Left cardiac atrium (tissue), 4 donors: ENCODE measurements at regions not wholly inside any gene's neighbourhood (a gene's known extent, or its start where the extent isn't known, plus 50 kb on each side); places are given as distances from the start of the nearest gene placed in this dataset.
A peak's percentile ranks its signal among the peaks of the same experiment; 100 is the strongest.

Experiments used
- ATAC-seq, 2 donors: fragments of 200-7000 bp; cut with Tn5 transposase; one replicate each; pipeline ENCODE4 v1.9.1; 2020; ENCODE audit warnings: mild to moderate bottlenecking in 2 of 2, moderate library complexity in 2 of 2
- DNase-seq: peaks from one replicate; pipeline ENCODE4 v3.0.0-alpha.2; 2020
- intact Hi-C, 2 donors: fragments of 100-400 bp; cut with DNase I; formaldehyde crosslinking; loops; one replicate each; pipeline versions ENCODE4 v1.14.1 to v1.15.1; 2022 to 2023
- donor health status: DM: no; HTN: yes; CAD: no.
- donor health status: DM: no; HTN: yes; CAD: no; lungs with severe emphysema.
- donor health status: DM: yes; HTN: yes; CAD: no.
- donor health status: Dilated cardiomyopathy.

DNA sequence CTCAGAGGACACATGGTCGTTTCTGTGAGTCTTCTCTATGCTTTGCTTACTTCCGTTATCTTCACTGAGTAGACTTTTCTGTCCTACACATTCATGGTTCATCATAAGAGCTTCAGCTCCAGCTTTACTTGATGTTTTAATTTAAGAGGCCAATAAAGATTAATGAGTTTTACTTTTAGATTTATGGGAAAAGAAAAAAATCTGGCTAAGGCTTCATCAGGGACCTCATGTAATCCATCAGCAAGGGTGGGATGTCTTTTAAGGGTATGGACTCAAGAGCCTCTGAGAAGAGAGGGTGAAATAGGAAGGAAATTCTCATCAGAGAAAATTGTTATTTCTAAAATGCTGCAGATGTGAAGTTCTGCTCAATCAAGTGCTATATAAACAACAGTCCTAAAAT is 963.0 kb upstream of the RAG2 start:
- DNase-seq, result no peak
- ATAC-seq, result no peak
- intact Hi-C loops, result no loop called here

- ATAC-seq (no peak), DNase-seq (no peak)
- intact Hi-C loops, result no loop called here
Measured at GRCh38 chr11:37560346-37560745, 962.3 kb upstream of the RAG2 start.

GRCh38 chr11:37558619-37559210 is 960.7 kb upstream of the RAG2 start:
- intact Hi-C loops, result no loop called here

DNA sequence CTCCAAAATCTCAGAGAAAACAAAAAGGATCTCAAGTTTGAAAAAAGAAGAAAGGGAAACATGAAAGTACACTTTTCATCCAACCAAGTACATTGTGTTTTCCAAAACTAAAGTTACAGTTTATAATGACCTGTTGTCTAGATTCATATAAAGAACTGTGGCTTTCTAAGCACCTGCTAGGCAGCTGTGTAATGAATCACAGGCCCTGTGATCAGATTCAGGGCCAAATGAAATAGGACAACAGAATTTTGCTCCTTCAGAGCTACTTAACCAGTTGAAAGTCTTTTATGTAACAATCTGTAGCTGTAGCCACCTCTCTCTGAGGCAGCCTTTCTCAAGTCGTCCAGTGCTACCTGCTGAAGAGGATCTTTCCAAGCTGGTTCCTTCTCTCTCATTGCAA is 960.0 kb upstream of the RAG2 start:
- DNase-seq, result no peak
- intact Hi-C loops, result no loop called here
- no peak for ATAC-seq

More at GRCh38 chr11:37558619-37559210, 960.7 kb upstream of the RAG2 start:
- peak in 1 of 2 donors; percentile 35 for ATAC-seq
- DNase-seq, result no peak

DNA sequence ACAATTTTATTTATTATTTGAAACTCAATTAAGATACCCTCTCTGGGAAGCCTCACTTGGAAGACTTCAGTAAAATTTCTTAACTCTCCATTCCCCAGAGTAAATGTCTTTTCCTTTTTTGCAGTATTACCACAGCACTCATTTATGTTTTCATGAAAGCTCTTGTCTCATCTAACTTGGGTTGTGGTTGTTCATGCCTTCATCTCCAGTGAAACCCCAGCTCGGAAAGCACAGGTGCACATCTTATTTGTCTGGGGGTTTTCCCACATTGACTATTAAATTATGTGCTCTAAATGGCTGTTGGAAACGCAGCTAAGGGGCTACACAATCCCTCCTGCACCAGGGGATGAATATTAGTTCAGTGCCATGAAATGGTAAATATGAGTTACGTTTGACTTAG is 954.2 kb upstream of the RAG2 start:
- no peak for ATAC-seq
- intact Hi-C loops, result no loop called here
- no peak for DNase-seq

DNA sequence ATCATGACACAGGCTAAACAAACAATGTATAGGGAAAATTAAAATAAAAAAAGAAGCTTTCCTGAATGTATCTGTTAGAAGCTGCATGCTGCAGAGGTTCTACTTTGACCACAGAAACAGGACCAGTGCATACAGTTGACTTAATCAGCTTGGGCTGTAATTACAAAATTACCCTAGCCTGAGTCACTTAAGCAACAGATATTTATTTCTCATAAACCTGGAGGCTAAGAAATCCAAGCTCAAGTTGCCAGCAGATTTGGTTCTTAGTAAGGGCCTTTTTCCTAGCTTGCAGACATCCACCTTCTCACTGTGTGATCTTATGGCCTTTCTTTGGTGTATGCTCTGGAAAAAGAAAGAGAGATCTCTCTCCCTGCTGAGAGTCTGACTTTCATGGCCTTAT is 946.5 kb upstream of the RAG2 start:
- ATAC-seq, result no peak
- intact Hi-C loops, result no loop called here
- DNase-seq, result no peak

DNA sequence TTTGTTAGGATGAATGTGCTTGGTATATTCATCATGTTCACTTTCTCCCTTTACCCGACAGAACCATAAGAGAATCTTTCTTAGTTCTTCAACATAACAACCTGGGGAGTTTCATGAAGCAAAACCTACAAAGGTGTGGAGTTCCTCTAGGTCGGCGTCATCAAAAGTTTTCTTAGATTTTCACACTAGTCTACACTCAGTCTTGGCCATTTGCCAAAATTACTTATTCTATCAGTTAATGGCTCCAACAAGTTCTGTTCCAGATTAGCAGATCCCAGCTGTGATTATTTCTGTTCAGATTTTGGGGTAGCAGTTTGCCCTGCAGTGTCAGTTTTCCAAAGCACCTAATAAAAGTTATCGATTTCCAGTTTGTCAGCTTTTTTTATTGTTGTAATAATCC is 935.8 kb upstream of the RAG2 start:
- ATAC-seq, result no peak
- no peak for DNase-seq
- intact Hi-C loops, result no loop called here

DNA sequence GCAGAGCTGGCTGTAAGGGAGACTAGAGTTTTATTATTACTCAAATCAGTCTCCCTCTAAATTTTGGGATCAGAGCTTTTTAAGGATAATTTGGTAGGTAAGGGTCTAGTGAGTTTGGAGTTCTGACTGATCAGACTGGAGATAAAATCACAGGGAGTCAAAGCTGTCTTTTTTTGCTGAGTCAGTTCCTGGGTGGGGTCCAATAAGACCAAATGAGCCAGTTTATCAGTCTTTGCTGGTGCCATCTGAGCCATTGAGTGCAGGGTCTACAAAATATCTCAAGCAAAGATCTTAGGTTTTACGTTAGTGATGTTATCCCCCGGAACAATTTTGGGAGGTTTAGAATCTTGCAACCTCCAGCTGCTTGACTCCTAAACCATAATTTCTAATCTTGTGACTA is 935.1 kb upstream of the RAG2 start:
- no peak for DNase-seq
- no peak for ATAC-seq
- intact Hi-C loops, result no loop called here

- intact Hi-C loops, result no loop called here
- ATAC-seq (no peak), DNase-seq (no peak)
Measured at GRCh38 chr11:37532271-37532670, 934.2 kb upstream of the RAG2 start.

GRCh38 chr11:37527545-37527944 is 929.5 kb upstream of the RAG2 start:
- DNase-seq, result no peak
- intact Hi-C loops, result no loop called here
- ATAC-seq, result no peak

- DNase-seq (no peak), ATAC-seq (no peak)
Measured at GRCh38 chr11:37525336-37525735, 927.3 kb upstream of the RAG2 start.

GRCh38 chr11:37519781-37520180 is 921.7 kb upstream of the RAG2 start:
- DNase-seq (no peak), ATAC-seq (no peak)
- intact Hi-C loops, result no loop called here

More at GRCh38 chr11:37525336-37525735, 927.3 kb upstream of the RAG2 start:
- intact Hi-C loops, result no loop called here

- DNase-seq (no peak), ATAC-seq (no peak)
- intact Hi-C loops, result no loop called here
Measured at GRCh38 chr11:37512156-37512780, 914.2 kb upstream of the RAG2 start.

DNA sequence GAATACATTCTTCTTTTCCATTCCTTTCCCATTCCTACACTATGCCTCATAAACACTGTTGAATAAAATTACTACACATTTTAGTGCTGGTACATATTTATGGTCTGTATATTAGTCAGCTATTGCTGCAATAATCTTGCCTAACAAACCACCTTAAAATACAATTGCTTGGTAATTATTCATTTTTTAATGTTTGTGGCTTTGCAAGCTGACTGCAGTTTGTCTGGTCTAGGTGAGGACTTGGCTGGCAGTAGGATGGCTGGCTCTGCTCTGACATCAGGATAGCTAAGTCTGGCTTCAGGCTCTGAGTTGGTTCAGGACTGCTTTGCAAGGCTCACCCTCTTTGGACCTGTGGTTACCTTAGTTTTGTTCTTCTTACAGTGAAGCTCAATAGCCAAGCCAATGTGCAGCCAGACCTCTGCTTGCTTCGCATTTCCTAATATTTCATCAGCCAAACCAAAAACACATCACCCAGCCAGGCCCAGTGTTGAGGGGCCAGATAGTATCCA is 913.4 kb upstream of the RAG2 start:
- DNase-seq (no peak), ATAC-seq (no peak)
- intact Hi-C loops, result no loop called here

- intact Hi-C loops, result no loop called here
- no peak for ATAC-seq
- DNase-seq, result no peak
Measured at GRCh38 chr11:37509506-37509905, 911.5 kb upstream of the RAG2 start.

GRCh38 chr11:37506531-37506930 is 908.5 kb upstream of the RAG2 start:
- intact Hi-C loops, result no loop called here
- ATAC-seq (no peak), DNase-seq (no peak)

DNA sequence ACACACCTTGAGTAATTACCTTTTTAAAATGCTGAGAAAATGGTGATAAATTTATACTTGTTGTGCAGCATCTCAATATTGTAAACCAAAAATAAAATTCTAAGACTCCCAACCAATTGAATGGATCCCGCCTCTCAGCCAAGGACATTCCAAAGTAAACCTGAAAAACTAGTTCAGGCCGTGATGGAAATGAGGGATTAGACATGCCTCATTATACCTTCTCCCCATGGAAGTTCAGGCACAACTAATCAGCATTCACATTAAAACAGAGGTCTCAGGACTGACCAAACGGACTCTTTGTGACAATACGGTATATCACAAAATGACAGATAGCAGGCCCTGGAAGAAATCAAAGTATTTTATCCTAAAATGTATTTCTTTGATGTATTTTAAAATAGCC is 907.4 kb upstream of the RAG2 start:
- ATAC-seq, result no peak

GRCh38 chr11:37504921-37505320 is 906.9 kb upstream of the RAG2 start:
- intact Hi-C loops, result no loop called here
- ATAC-seq (peak in 1 of 2 donors; percentile 81), DNase-seq (no peak)

More for the DNA sequence above, 907.4 kb upstream of the RAG2 start:
- no peak for DNase-seq
- intact Hi-C loops, result no loop called here

DNA sequence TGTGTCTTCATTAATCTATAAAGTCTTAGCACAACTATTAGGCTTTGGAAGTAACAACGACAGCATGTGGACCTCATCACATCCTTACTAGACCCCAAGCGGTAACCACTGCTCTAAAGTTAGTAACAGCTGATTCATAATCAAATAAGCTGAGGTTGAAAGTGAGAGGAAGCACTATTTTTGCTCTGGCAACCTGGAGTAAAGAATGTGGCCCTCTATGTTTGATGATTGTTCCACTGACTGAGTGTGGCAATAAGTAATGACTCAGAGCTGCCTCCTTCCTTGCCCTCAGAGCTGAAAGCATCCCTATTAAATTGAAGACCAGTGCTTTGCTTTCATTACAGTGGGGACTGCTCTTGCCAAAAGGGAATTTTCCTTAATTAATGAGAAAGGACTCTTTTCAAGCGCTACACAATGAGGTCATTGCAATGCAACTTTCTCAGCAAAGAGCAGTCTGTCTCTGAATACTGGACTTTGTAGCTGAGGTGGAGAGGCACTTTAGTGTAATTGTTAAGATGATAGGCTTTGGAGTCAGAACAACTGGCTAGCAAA is 906.1 kb upstream of the RAG2 start:
- intact Hi-C loops, result no loop called here
- ATAC-seq (peak in 1 of 2 donors; percentile 90), DNase-seq (no peak)

GRCh38 chr11:37503411-37504059 is 905.5 kb upstream of the RAG2 start:
- intact Hi-C loops, result no loop called here
- ATAC-seq (no peak), DNase-seq (no peak)
